Activated B cell treated with CpG ODN at 0.5 μM for 24 hours (primary cell): ENCODE measurements at regions not wholly inside any gene's neighbourhood (a gene's known extent, or its start where the extent isn't known, plus 50 kb on each side); places are given as distances from the start of the nearest gene placed in this dataset.

Source experiments
- ATAC-seq: fragments of 200-7000 bp; cut with Tn5 transposase; one replicate; pipeline ENCODE4 v1.10.0; 2021; ENCODE audit warnings: low read depth, mild to moderate bottlenecking, moderate library complexity
- CTCF ChIA-PET: fragments of 350-600 bp; sonication (Branson Sonifier 250); formaldehyde crosslinking; loops from one replicate; lab custom pipeline; 2021; ENCODE audit warnings: antibody characterized with exemption; lab: Charles Lee
- POLR2A ChIA-PET: fragments of 350-600 bp; sonication (Branson Sonifier 250); formaldehyde crosslinking; loops from one replicate; lab custom pipeline; 2021; ENCODE audit warnings: antibody characterized with exemption; lab: Charles Lee
- DNase-seq: peaks from one replicate; pipeline ENCODE4 v3.0.0; 2022
- H3K27ac Mint-ChIP-seq: one replicate; pipeline ENCODE4 v1.8.0; 2020; ENCODE audit warnings: mixed read lengths
- H3K27me3 Mint-ChIP-seq: one replicate; pipeline ENCODE4 v1.8.0; 2021; ENCODE audit warnings: mixed read lengths
- H3K36me3 Mint-ChIP-seq: one replicate; pipeline ENCODE4 v1.8.0; 2021; ENCODE audit warnings: low read depth, mixed read lengths
- H3K4me1 Mint-ChIP-seq: one replicate; pipeline ENCODE4 v1.8.0; 2021; ENCODE audit warnings: mixed read lengths
- H3K4me3 Mint-ChIP-seq: one replicate; pipeline ENCODE4 v1.8.0; 2020; ENCODE audit warnings: mild to moderate bottlenecking, mixed read lengths
- H3K9me3 Mint-ChIP-seq: one replicate; pipeline ENCODE4 v1.8.0; 2020; ENCODE audit warnings: mixed read lengths
- CTCF ChIP-seq: fragments of 200-600 bp; IDR thresholded peaks from one replicate; pipeline ENCODE4 v1.8.0; 2022; ENCODE audit warnings: antibody characterized with exemption, mild to moderate bottlenecking
- intact Hi-C: fragments of 100-400 bp; cut with micrococcal nuclease; formaldehyde crosslinking; loops from one replicate; pipeline ENCODE4 v1.15.1; 2024

DNA sequence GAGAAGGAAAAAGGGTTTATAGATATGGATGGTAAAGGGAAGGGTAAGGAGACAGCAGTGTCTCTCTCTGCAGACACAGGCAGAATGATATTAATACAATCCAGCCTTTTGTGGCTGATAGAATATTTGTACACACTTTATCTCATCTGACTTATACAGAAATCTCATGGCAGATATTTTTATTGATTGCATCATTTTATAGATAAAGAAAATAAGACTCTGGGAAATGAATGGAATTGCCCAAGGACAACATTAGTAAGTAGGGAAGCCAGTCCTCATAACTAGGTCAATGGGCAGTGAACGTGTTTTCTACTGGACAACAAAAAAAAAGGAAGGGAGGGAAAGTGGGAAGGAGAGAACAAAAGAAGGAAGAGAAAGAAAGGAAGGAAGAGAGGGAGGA lies 236.4 kb upstream of the EPHA4 start:
- H3K27me3 Mint-ChIP-seq = no peaks in the 10 kb centered on the region
- POLR2A ChIA-PET = no interaction called here
- H3K4me1 Mint-ChIP-seq = no peaks in the 10 kb centered on the region
- intact Hi-C loops = no loop called here
- H3K9me3 Mint-ChIP-seq = no peaks in the 10 kb centered on the region
- CTCF ChIA-PET = no interaction called here
- no peak overlapping the region for H3K4me3 Mint-ChIP-seq
- ATAC-seq (no peak), DNase-seq (no peak)
- no peaks in the 10 kb centered on the region for H3K36me3 Mint-ChIP-seq
- H3K27ac Mint-ChIP-seq = no peak overlapping the region
- TF ChIP-seq CTCF = no peak

- H3K9me3 Mint-ChIP-seq = no peaks in the 10 kb centered on the region
- H3K27me3 Mint-ChIP-seq = no peaks in the 10 kb centered on the region
- no peaks in the 10 kb centered on the region for H3K4me1 Mint-ChIP-seq
- DNase-seq = no peak
- no peak for ATAC-seq
- ChIA-PET CTCF (no interaction called here), POLR2A (no interaction called here)
- intact Hi-C loops = no loop called here
- H3K36me3 Mint-ChIP-seq = no peaks in the 10 kb centered on the region
- H3K27ac Mint-ChIP-seq = no peak overlapping the region
- no peak for TF ChIP-seq CTCF
- H3K4me3 Mint-ChIP-seq = no peak overlapping the region
Measured at GRCh38 chr2:221807706-221808105, 235.6 kb upstream of the EPHA4 start.

GRCh38 chr2:221802089-221802488 lies 230.0 kb upstream of the EPHA4 start:
- no peaks in the 10 kb centered on the region for H3K4me1 Mint-ChIP-seq
- no peak for DNase-seq
- ChIA-PET CTCF (no interaction called here), POLR2A (no interaction called here)
- no peaks in the 10 kb centered on the region for H3K36me3 Mint-ChIP-seq
- intact Hi-C loops = no loop called here
- no peak overlapping the region for H3K27ac Mint-ChIP-seq
- no peak for ATAC-seq
- H3K27me3 Mint-ChIP-seq = no peaks in the 10 kb centered on the region
- no peak overlapping the region for H3K4me3 Mint-ChIP-seq
- H3K9me3 Mint-ChIP-seq = no peaks in the 10 kb centered on the region
- TF ChIP-seq CTCF = no peak

DNA sequence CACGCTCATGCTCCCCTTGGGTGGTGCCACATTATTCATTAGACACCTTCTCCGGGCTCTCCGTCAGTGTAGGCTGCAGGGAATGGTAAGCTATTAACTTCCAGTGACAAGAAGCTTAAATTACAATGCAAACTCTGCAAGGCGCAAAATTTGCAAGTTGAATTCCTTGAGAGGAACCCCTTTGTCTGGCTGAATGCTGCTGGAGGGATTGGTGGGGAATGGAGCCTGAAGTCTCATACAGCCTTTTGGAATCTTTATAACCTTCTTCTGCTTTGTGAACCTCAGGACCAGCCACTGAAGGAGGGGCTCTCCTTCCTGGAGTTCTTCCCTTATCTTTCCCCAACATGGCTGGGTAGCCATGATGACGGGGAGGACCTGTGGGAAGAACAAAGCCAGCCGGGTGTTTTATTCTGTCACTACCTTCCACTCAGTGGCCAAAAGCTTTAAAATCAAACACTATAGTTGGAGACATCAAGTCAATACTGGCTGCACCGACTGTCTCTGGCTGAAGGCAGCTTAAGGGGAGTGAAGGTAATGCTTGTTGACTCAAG lies 220.9 kb upstream of the EPHA4 start:
- intact Hi-C loops = no loop called here
- Mint-ChIP-seq H3K27ac (no peak overlapping the region), H3K4me1 (no peaks in the 10 kb centered on the region), H3K27me3 (no peaks in the 10 kb centered on the region), H3K36me3 (no peaks in the 10 kb centered on the region), H3K9me3 (peaks cover 4% of the 10 kb centered on the region), H3K4me3 (no peak overlapping the region)
- TF ChIP-seq CTCF = no peak
- ATAC-seq = no peak
- ChIA-PET POLR2A (no interaction called here), CTCF (no interaction called here)
- DNase-seq = no peak

- H3K9me3 Mint-ChIP-seq = peaks cover 4% of the 10 kb centered on the region
- no peak for TF ChIP-seq CTCF
- POLR2A ChIA-PET = no interaction called here
- no peak for DNase-seq
- intact Hi-C loops = no loop called here
- no peak overlapping the region for H3K27ac Mint-ChIP-seq
- no peaks in the 10 kb centered on the region for H3K27me3 Mint-ChIP-seq
- ATAC-seq = no peak
- CTCF ChIA-PET = no interaction called here
- H3K36me3 Mint-ChIP-seq = no peaks in the 10 kb centered on the region
- no peaks in the 10 kb centered on the region for H3K4me1 Mint-ChIP-seq
- H3K4me3 Mint-ChIP-seq = no peak overlapping the region
Measured at GRCh38 chr2:221791844-221792243, 219.7 kb upstream of the EPHA4 start.
